Body of pancreas (tissue), 4 donors: ENCODE measurements at regions not wholly inside any gene's neighbourhood (a gene's known extent, or its start where the extent isn't known, plus 50 kb on each side); places are given as distances from the start of the nearest gene placed in this dataset.

Experiments used
- ATAC-seq: fragments of 150-250 bp; one replicate; pipeline ENCODE4 v1.9.1; 2016
- DNase-seq, 4 donors: peaks; one replicate each; pipeline ENCODE4 v3.0.0-alpha.2; 2019
- H3K27ac ChIP-seq, 4 donors: fragments of 200-600 bp; sonication (generic); 1 replicate in 3 of 4; 2 replicates in 1 of 4; pipeline versions ENCODE4 v1.5.1 to v1.6.1; 2016 to 2019; ENCODE audit warnings: mild to moderate bottlenecking in 1 of 4, mixed read lengths in 1 of 4, moderate library complexity in 1 of 4
- H3K27me3 ChIP-seq, 2 donors: fragments of 200-600 bp; sonication (generic); one replicate each; pipeline ENCODE4 v1.6.0; 2016; ENCODE audit warnings: mild to moderate bottlenecking in 1 of 2
- H3K36me3 ChIP-seq, 2 donors: fragments of 200-600 bp; sonication (generic); replicated peaks in 1 of 2; 2 replicates each; pipeline ENCODE4 v1.5.1; 2016; ENCODE audit warnings: low read depth in 2 of 2; ENCODE audit not compliant: insufficient read depth in 1 of 2
- H3K4me1 ChIP-seq: fragments of 200-600 bp; sonication (generic); one replicate; pipeline ENCODE4 v1.6.0; 2016
- H3K4me3 ChIP-seq, 2 donors: fragments of 200-600 bp; sonication (generic); 1 replicate in 1 of 2; 2 replicates in 1 of 2; pipeline ENCODE4 v1.5.1; 2016 to 2019
- H3K9me3 ChIP-seq, 3 donors: fragments of 200-600 bp; sonication (generic); 1 replicate in 2 of 3; 2 replicates in 1 of 3; pipeline ENCODE4 v1.5.1; 2016
- POLR2A ChIP-seq, 3 donors: fragments of 450-650 bp; IDR thresholded peaks; one replicate each; pipeline ENCODE4 v1.6.1; 2016; ENCODE audit warnings: antibody characterized with exemption in 3 of 3, mild to moderate bottlenecking in 2 of 3
- WGBS, 2 donors: methylation state at CpG; one replicate each; pipeline ENCODE4 v1.1.5; 2017; 5-methylcytosine and 5-hydroxymethylcytosine counted together
- intact Hi-C: fragments of 100-400 bp; cut with DNase I; formaldehyde crosslinking; loops from one replicate; pipeline ENCODE4 v1.15.1; 2023
- TF ChIP-seq, protein P1 (sequence below), 7 experiments: fragments of 450-650 bp in 4 of 7; fragments of 200-600 bp in 3 of 7; sonication (generic) in 3 of 7; IDR thresholded peaks; one replicate each; pipeline ENCODE4 v1.5.1; 2016 to 2019; ENCODE audit warnings: antibody characterized with exemption in 7 of 7

DNA sequence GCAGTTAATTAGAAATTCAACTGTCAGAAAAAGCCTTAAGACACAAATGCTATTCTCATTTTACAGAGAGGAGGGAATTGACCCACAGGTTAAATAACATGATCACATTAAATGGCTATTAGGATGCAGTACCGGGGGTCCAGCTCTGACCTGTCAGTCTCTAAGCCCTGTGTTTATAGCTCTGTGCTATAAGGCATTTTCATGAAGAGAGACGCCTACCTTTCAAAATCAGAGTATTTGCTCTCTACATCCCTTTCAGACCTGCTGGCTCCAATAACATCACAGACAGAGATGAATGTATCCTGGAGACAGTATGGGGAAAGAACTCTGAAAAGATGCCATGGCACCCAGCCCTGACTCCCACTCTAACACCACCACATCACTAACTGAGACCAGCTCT is 189.9 kb upstream of the PRSS58 start:
- TF ChIP-seq POLR2A (IDR thresholded peaks at IDR 0.05) = no peak
- TF ChIP-seq, protein P1, sequence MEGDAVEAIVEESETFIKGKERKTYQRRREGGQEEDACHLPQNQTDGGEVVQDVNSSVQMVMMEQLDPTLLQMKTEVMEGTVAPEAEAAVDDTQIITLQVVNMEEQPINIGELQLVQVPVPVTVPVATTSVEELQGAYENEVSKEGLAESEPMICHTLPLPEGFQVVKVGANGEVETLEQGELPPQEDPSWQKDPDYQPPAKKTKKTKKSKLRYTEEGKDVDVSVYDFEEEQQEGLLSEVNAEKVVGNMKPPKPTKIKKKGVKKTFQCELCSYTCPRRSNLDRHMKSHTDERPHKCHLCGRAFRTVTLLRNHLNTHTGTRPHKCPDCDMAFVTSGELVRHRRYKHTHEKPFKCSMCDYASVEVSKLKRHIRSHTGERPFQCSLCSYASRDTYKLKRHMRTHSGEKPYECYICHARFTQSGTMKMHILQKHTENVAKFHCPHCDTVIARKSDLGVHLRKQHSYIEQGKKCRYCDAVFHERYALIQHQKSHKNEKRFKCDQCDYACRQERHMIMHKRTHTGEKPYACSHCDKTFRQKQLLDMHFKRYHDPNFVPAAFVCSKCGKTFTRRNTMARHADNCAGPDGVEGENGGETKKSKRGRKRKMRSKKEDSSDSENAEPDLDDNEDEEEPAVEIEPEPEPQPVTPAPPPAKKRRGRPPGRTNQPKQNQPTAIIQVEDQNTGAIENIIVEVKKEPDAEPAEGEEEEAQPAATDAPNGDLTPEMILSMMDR (IDR thresholded peaks at IDR 0.05) = no peak
- H3K27me3 ChIP-seq = no peaks in the 10 kb centered on the region
- no peak overlapping the region for H3K4me3 ChIP-seq
- no peak for DNase-seq
- no peaks in the 10 kb centered on the region for H3K9me3 ChIP-seq
- WGBS, 2 donors = 74 to 89% methylated on average over 2 of the region's 2 CpGs
- no peak overlapping the region for H3K27ac ChIP-seq
- intact Hi-C loops = no loop called here
- no peaks in the 10 kb centered on the region for H3K4me1 ChIP-seq
- ATAC-seq = no peak
- no peaks in the 10 kb centered on the region for H3K36me3 ChIP-seq

DNA sequence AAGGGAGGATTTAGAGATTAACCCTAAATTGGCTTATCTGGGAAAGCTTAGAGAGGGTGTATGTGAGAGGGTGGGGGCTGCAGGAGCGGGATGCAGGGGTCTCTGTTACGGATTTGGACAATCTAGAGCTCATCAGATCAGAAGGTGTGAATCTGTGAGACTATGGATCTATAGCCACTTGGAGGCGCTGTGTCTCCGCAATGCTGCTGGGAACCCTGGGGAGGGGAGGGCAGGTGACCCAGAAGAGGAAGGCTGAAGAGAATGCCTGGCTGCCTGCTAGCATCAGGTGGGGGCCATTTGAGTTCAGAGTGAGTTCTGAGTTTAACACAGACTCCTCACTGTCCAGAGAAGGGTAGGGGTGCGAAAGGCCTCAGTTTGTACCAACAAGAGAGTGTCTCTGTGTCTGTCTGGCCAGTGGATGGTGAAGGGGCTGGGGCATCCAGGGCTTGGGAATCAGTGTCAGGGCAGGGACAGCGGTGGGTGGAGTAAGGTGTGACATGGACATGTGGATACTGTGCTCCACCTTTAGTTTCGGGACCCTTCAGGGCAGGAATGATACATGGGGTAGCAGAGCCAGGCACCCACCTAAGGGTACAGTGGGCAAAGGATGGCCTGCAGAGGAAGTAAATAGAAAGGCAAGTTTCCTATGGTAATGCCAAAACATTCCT is 187.3 kb upstream of the PRSS58 start:
- no peak for ATAC-seq
- H3K27me3 ChIP-seq = no peaks in the 10 kb centered on the region
- intact Hi-C loops = no loop called here
- no peaks in the 10 kb centered on the region for H3K4me1 ChIP-seq
- 67 to 83% methylated on average over 7 of the region's 7 CpGs for WGBS, 2 donors
- no peak for TF ChIP-seq POLR2A (IDR thresholded peaks at IDR 0.05)
- TF ChIP-seq, protein P1 (IDR thresholded peaks at IDR 0.05) = no peak
- no peak overlapping the region for H3K27ac ChIP-seq
- no peaks in the 10 kb centered on the region for H3K9me3 ChIP-seq
- no peak for DNase-seq
- no peak overlapping the region for H3K4me3 ChIP-seq
- H3K36me3 ChIP-seq = no peaks in the 10 kb centered on the region

DNA sequence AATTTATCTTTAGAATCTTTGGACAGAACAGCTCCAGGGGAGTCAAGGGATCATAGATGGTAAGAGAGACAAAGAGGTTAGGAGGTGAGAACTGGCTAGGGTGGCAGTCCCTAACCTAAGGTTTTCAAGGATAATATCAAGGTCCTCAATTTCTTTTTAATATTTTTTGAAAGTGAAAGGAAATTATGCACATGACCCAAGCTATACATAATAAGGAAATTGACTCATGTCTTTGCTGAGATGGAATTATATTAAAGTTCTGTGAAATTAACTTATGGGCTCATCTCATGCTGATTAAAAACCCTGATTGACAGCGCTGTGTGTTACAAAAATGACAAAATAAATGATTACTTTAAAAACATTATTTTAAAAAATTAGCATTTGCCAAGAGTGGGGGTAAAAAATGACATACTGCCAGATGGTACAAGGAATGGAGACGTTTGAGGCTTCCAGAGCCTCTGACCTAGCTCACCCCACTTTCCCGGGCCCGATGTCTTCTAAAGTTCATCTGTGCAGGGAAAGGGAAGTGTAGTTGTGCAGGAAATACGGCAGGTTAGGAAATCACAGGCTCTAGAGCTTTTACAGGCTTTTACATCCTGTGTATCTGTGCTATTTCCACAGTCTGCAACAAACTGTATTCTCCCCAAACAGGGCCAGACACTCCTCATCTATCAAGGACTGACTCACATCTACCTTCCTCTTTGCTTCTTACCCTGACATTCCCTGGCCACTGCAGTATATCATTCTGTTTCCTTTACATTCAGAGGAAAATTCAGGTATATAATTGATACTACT is 185.6 kb upstream of the PRSS58 start:
- Histone ChIP-seq H3K4me3 (no peak overlapping the region), H3K27ac (no peak overlapping the region), H3K9me3 (no peaks in the 10 kb centered on the region), H3K36me3 (no peaks in the 10 kb centered on the region), H3K27me3 (no peaks in the 10 kb centered on the region), H3K4me1 (no peaks in the 10 kb centered on the region)
- ATAC-seq = no peak
- 66 to 69% methylated on average over 5 of the region's 5 CpGs for WGBS, 2 donors
- TF ChIP-seq, protein P1 (IDR thresholded peaks at IDR 0.05) = no peak
- TF ChIP-seq POLR2A (IDR thresholded peaks at IDR 0.05) = no peak
- intact Hi-C loops = no loop called here
- DNase-seq = no peak

DNA sequence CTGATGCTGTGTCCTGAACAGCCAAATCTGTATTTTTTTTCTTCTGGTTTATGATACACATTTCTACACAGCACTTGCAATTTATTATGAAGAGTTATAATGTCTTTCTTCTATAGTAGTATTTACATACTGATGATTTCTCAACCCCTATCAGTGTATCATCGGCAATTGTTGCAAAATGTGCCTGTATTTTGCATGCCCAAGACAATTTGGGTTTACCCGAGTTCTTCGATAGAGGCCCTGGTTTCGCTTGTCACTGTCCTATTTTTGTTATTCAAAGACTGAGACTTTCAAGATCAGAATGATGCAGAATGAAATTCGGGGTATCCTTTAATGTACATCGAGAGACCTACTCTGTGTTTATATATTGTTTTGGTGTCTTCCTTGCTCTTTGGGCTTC is 184.5 kb upstream of the PRSS58 start:
- intact Hi-C loops = no loop called here
- ATAC-seq = no peak
- TF ChIP-seq, protein P1 (IDR thresholded peaks at IDR 0.05) = no peak
- no peak for TF ChIP-seq POLR2A (IDR thresholded peaks at IDR 0.05)
- H3K9me3 ChIP-seq = no peaks in the 10 kb centered on the region
- H3K4me3 ChIP-seq = no peak overlapping the region
- 83 to 90% methylated on average over 6 of the region's 6 CpGs for WGBS, 2 donors
- H3K27me3 ChIP-seq = no peaks in the 10 kb centered on the region
- no peaks in the 10 kb centered on the region for H3K4me1 ChIP-seq
- H3K27ac ChIP-seq = no peak overlapping the region
- H3K36me3 ChIP-seq = no peaks in the 10 kb centered on the region
- DNase-seq = no peak
